ENCODE measurements at regions not wholly inside any gene's neighbourhood (a gene's known extent, or its start where the extent isn't known, plus 50 kb on each side); places are given as distances from the start of the nearest gene placed in this dataset.

- TF ChIP-seq CTCF (IDR thresholded peaks at IDR 0.05) (no peak), EP300 (IDR thresholded peaks at IDR 0.05) (no peak), POLR2A (IDR thresholded peaks at IDR 0.05) (no peak), POLR2AphosphoS5 (IDR thresholded peaks at IDR 0.05) (no peak)
Measured at GRCh38 chr9:100919506-100919905, 109.0 kb upstream of the PLPPR1 start.

Measured in stomach (tissue), 4 donors.